ENCODE measurements at regions not wholly inside any gene's neighbourhood (a gene's known extent, or its start where the extent isn't known, plus 50 kb on each side); places are given as distances from the start of the nearest gene placed in this dataset.

- no peak for TF ChIP-seq USF2 (IDR thresholded peaks at IDR 0.05; ENCODE audit: borderline replicate concordance, low read depth, low read length)
- no peak for TF ChIP-seq CTCF (IDR thresholded peaks at IDR 0.05)
- TF ChIP-seq RFX5 (IDR thresholded peaks at IDR 0.05; ENCODE audit: low read length): no peak
- TF ChIP-seq JUND (IDR thresholded peaks at IDR 0.05): no peak
- no peak for TF ChIP-seq POLR2AphosphoS5 (IDR thresholded peaks at IDR 0.05; ENCODE audit: low read depth, low read length)
- TF ChIP-seq YY1 (IDR thresholded peaks at IDR 0.05; ENCODE audit: low read depth): no peak
- no peak for TF ChIP-seq SMC3 (IDR thresholded peaks at IDR 0.05; ENCODE audit: low read depth, low read length)
- no peak for TF ChIP-seq MAX (IDR thresholded peaks at IDR 0.05; ENCODE audit: low read depth)
- no peak for TF ChIP-seq GABPA (IDR thresholded peaks at IDR 0.05; ENCODE audit: low read depth)
- TF ChIP-seq TEAD4 (IDR thresholded peaks at IDR 0.05; ENCODE audit: borderline replicate concordance, insufficient read depth): no peak
- TF ChIP-seq TAF1 (IDR thresholded peaks at IDR 0.05; ENCODE audit: borderline replicate concordance, low read depth, low read length): no peak
- TF ChIP-seq EP300 (IDR thresholded peaks at IDR 0.05; ENCODE audit: borderline replicate concordance in 1 of 2, low read depth in 1 of 2, low read length in 1 of 2): no peak
Measured at GRCh38 chr14:97791072-97791471, 993.9 kb downstream of the VRK1 start.

All from SK-N-SH (cell line).